A549 (cell line): ENCODE measurements at regions not wholly inside any gene's neighbourhood (a gene's known extent, or its start where the extent isn't known, plus 50 kb on each side); places are given as distances from the start of the nearest gene placed in this dataset.

Experiments
- ATAC-seq, 2 experiments: fragments of 200-7000 bp in 1 of 2; fragments of >200 bp in 1 of 2; cut with Nextera tagmentation in 1 of 2; cut with Tn5 transposase in 1 of 2; 3 replicates each; pipeline versions ENCODE4 v1.8.0 to v1.9.1; 2018 to 2020; ENCODE audit warnings: mild to moderate bottlenecking in 1 of 2, moderate library complexity in 1 of 2
- CTCF ChIA-PET: fragments of 300-600 bp; sonication (Branson Sonifier 250); formaldehyde crosslinking; extraction: SDS; loops from one replicate; lab custom pipeline; 2021; ENCODE audit warnings: antibody characterized with exemption, inconsistent platforms; lab: Yijun Ruan, JAX
- POLR2A ChIA-PET: fragments of 350-600 bp; formaldehyde crosslinking; extraction: SDS; loops from one replicate; lab custom pipeline; 2021; ENCODE audit warnings: antibody characterized with exemption, inconsistent platforms; lab: Yijun Ruan, JAX
- DNase-seq, 2 experiments: peaks; one replicate each; pipeline versions ENCODE4 v3.0.0 to v3.0.0-alpha.2; 2011 to 2016; ENCODE audit warnings: low read depth in 1 of 2, low spot score in 1 of 2
- FAIRE-seq: peaks from 2 replicates; lab custom pipeline; 2011; peaks lifted over from hg19 to GRCh38; lab: Jason Lieb, UNC
- H3K27ac ChIP-seq, 2 experiments: fragments of >200 bp; sonication (Bioruptor Twin); formaldehyde crosslinking; 3 replicates each; pipeline ENCODE4 v1.5.1; 2016 to 2017
- H3K4me1 ChIP-seq: fragments of >200 bp; sonication (Bioruptor Twin); formaldehyde crosslinking; 3 replicates; pipeline ENCODE4 v1.6.1; 2016
- H3K4me2 ChIP-seq: fragments of >200 bp; sonication (Bioruptor Twin); formaldehyde crosslinking; 3 replicates; pipeline ENCODE4 v1.6.1; 2016
- H3K4me3 ChIP-seq: fragments of >200 bp; sonication (Bioruptor Twin); formaldehyde crosslinking; 3 replicates; pipeline ENCODE4 v1.5.1; 2016
- H3K9me3 ChIP-seq: fragments of >200 bp; sonication (Bioruptor Twin); formaldehyde crosslinking; 3 replicates; pipeline ENCODE4 v1.6.1; 2016
- BHLHE40 ChIP-seq: IDR thresholded peaks from 2 replicates; pipeline ENCODE4 v1.6.1; 2012; ENCODE audit warnings: low read depth, low read length, inconsistent platforms
- CBX8 ChIP-seq: fragments of 200-600 bp; sonication (generic); IDR thresholded peaks from 2 replicates; pipeline ENCODE4 v1.6.1; 2016
- CHD4 ChIP-seq: fragments of 200-600 bp; sonication (generic); IDR thresholded peaks from 2 replicates; pipeline ENCODE4 v1.6.1; 2016; ENCODE audit warnings: antibody characterized with exemption, mild to moderate bottlenecking, borderline replicate concordance
- ESRRA ChIP-seq: fragments of 150-350 bp; IDR thresholded peaks from 2 replicates; pipeline ENCODE4 v1.6.1; 2014; ENCODE audit warnings: mild to moderate bottlenecking, low read length, borderline replicate concordance
- FOSL2 ChIP-seq, 2 experiments: fragments of 450-650 bp in 1 of 2; fragments of >200 bp in 1 of 2; sonication (Bioruptor Twin) in 1 of 2; formaldehyde crosslinking; IDR thresholded peaks; 2 replicates each; pipeline versions ENCODE4 v1.5.0 to v1.6.1; 2016 to 2020; ENCODE audit warnings: mild to moderate bottlenecking in 1 of 2, moderate library complexity in 1 of 2
- FOXS1 ChIP-seq: fragments of 250-450 bp; sonication (Bioruptor Pico); IDR thresholded peaks from 2 replicates; pipeline ENCODE4 v1.5.0; 2020; ENCODE audit warnings: mild to moderate bottlenecking, moderate library complexity
- GATA3 ChIP-seq: IDR thresholded peaks from 2 replicates; pipeline ENCODE4 v1.6.1; 2012; ENCODE audit warnings: borderline replicate concordance
- HOXA7 ChIP-seq: fragments of 250-450 bp; sonication (Bioruptor Pico); IDR thresholded peaks from 2 replicates; pipeline ENCODE4 v1.5.0; 2020; ENCODE audit warnings: mild to moderate bottlenecking, moderate library complexity
- JUN ChIP-seq, 2 experiments: fragments of >200 bp; sonication (Bioruptor Twin); formaldehyde crosslinking; IDR thresholded peaks; 2 replicates in 1 of 2; 3 replicates in 1 of 2; pipeline ENCODE4 v1.6.1; 2016 to 2017
- KDM1A ChIP-seq: fragments of 200-600 bp; sonication (generic); IDR thresholded peaks from 2 replicates; pipeline ENCODE4 v1.6.1; 2016; ENCODE audit warnings: low read depth, mild to moderate bottlenecking
- MAZ ChIP-seq: fragments of 150-350 bp; IDR thresholded peaks from 2 replicates; pipeline ENCODE4 v1.6.1; 2014; ENCODE audit warnings: antibody characterized with exemption, low read depth, low read length, borderline replicate concordance
- MYC ChIP-seq: IDR thresholded peaks from 2 replicates; pipeline ENCODE4 v1.6.1; 2012; ENCODE audit warnings: mild to moderate bottlenecking, inconsistent platforms, low read length, improper control_type of control experiment, borderline replicate concordance
- NPAS2 ChIP-seq: fragments of 250-450 bp; sonication (Bioruptor Pico); IDR thresholded peaks from 2 replicates; pipeline ENCODE4 v1.8.0; 2022; ENCODE audit warnings: mild to moderate bottlenecking, moderate library complexity, borderline replicate concordance
- NR3C1 ChIP-seq: fragments of >200 bp; sonication (Bioruptor Twin); formaldehyde crosslinking; IDR thresholded peaks from 3 replicates; pipeline ENCODE4 v1.6.1; 2017
- POLR2AphosphoS2 ChIP-seq: conservative IDR thresholded peaks from 2 replicates; pipeline ENCODE4 v1.6.1; 2012; ENCODE audit warnings: low read length, improper control_type of control experiment, inconsistent platforms
- RAD21 ChIP-seq, 2 experiments: fragments of >200 bp in 1 of 2; sonication (Bioruptor Twin) in 1 of 2; formaldehyde crosslinking in 1 of 2; IDR thresholded peaks in 1 of 2; conservative IDR thresholded peaks in 1 of 2; 2 replicates in 1 of 2; 3 replicates in 1 of 2; pipeline ENCODE4 v1.6.1; 2012 to 2018; ENCODE audit warnings: inconsistent platforms in 1 of 2
- RNF2 ChIP-seq: fragments of 200-600 bp; sonication (generic); IDR thresholded peaks from 2 replicates; pipeline ENCODE4 v1.6.1; 2016; ENCODE audit warnings: low read depth, mild to moderate bottlenecking, antibody characterized with exemption, moderate library complexity, borderline replicate concordance
- SMC3 ChIP-seq: fragments of >200 bp; sonication (Bioruptor Twin); formaldehyde crosslinking; IDR thresholded peaks from 3 replicates; pipeline ENCODE4 v1.6.1; 2018; ENCODE audit warnings: inconsistent platforms
- TFCP2L1 ChIP-seq: fragments of 250-450 bp; sonication (Bioruptor Pico); IDR thresholded peaks from 2 replicates; pipeline ENCODE4 v1.5.0; 2021; ENCODE audit warnings: mild to moderate bottlenecking
- ZC3H11A ChIP-seq: fragments of 450-650 bp; IDR thresholded peaks from 2 replicates; pipeline ENCODE4 v1.6.1; 2014; ENCODE audit warnings: antibody characterized with exemption, mild to moderate bottlenecking
- ZNF302 ChIP-seq: fragments of 250-450 bp; sonication (Bioruptor Pico); IDR thresholded peaks from 2 replicates; pipeline ENCODE4 v1.9.0; 2021; ENCODE audit warnings: inconsistent platforms, mild to moderate bottlenecking, moderate library complexity
- ZSCAN20 ChIP-seq: fragments of 250-450 bp; sonication (Bioruptor Pico); IDR thresholded peaks from 2 replicates; pipeline ENCODE4 v1.8.0; 2022; ENCODE audit warnings: mild to moderate bottlenecking, moderate library complexity
- WGBS: methylation state at CpG from one replicate; pipeline ENCODE4 v1.1.6; 2017; ENCODE audit errors: missing lambda C conversion rate; 5-methylcytosine and 5-hydroxymethylcytosine counted together
- TF ChIP-seq, protein P1 (sequence below): fragments of 450-650 bp; IDR thresholded peaks from 2 replicates; pipeline ENCODE4 v1.6.1; 2014; ENCODE audit warnings: antibody characterized with exemption
- TF ChIP-seq, protein P2 (sequence below): IDR thresholded peaks from 2 replicates; pipeline ENCODE4 v1.6.1; 2012
- TF ChIP-seq, protein P3 (sequence below): IDR thresholded peaks from 2 replicates; pipeline ENCODE4 v1.6.1; 2012
- TF ChIP-seq, protein P4 (sequence below): fragments of >200 bp; sonication (Bioruptor Twin); formaldehyde crosslinking; IDR thresholded peaks from 2 replicates; pipeline ENCODE4 v1.6.1; 2016
- TF ChIP-seq, protein P5 (sequence below): fragments of 250-450 bp; sonication (Bioruptor Pico); IDR thresholded peaks from 2 replicates; pipeline ENCODE4 v1.5.0; 2021; ENCODE audit warnings: mild to moderate bottlenecking, moderate library complexity, borderline replicate concordance
- TF ChIP-seq, protein P6 (sequence below): fragments of >200 bp; sonication (Bioruptor Twin); formaldehyde crosslinking; IDR thresholded peaks from 3 replicates; pipeline ENCODE4 v1.5.1; 2016

DNA sequence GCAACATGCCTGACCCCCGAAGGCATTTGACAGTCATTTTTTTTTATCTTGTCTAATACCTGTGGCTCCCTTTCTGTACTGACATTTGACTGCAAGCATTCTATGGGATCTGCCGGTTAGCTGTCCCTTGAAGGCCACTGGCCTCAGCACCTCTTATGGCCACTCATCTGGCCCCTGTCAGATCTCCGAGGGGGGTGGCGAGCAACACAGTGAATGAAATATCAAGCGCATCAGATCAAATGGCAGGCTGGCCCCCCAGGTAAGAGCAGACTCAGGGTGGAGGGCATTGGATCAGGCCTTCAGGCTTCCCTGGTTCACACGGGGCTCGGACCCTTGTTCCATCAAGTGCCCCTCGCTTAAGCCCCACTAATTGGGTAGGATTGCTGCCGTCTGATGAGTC, 199.6 kb upstream of the MKI67 start:
- TF ChIP-seq TFCP2L1 (no peak), ZC3H11A (no peak), JUN (IDR thresholded peaks at IDR 0.05) (no peak), RAD21 (conservative IDR thresholded peaks at IDR 0.05 in 1 of 2, IDR thresholded peaks at IDR 0.05 in 1 of 2) (no peak), MAZ (no peak), ESRRA (no peak)
- Histone ChIP-seq H3K27ac (no peak overlapping the region), H3K4me2 (no peak overlapping the region), H3K9me3 (peaks cover 4% of the 10 kb centered on the region; the same call in 1 of the 3 replicates), H3K4me3 (no peak overlapping the region), H3K4me1 (no peaks in the 10 kb centered on the region)
- DNase-seq, result no peak
- no peak for ATAC-seq
- 47% methylated on average over 4 of the region's 9 CpGs for WGBS
- ChIA-PET POLR2A (no interaction called here), CTCF (no interaction called here)
- FAIRE-seq, result no peak

DNA sequence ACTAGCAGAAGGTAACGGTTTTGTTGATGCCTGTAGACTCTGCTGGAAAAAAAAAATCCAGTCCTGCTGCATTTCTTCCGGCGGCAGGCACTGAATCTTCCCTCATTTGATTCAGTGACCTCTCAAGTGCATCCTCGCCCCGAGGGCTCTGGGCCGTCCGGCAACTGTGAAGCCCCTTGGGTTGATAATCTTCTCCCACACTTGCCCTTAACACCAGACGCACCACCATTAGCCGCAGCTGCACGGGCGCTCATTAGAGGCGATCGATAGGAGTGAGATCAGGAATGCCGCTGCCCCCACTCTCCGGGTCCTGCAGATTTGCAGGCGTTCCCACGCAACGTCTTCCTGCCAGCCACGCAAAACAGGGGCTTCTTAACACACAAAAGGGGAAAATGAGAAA, 200.0 kb upstream of the MKI67 start:
- Histone ChIP-seq H3K9me3 (peaks cover 4% of the 10 kb centered on the region; the same call in 1 of the 3 replicates), H3K4me1 (no peaks in the 10 kb centered on the region), H3K4me3 (no peak overlapping the region), H3K27ac (no peak overlapping the region), H3K4me2 (no peak overlapping the region)
- ChIA-PET CTCF (no interaction called here), POLR2A (no interaction called here)
- DNase-seq (no peak), ATAC-seq (no peak), FAIRE-seq (no peak)
- TF ChIP-seq NR3C1, result no peak
- TF ChIP-seq, protein P1, sequence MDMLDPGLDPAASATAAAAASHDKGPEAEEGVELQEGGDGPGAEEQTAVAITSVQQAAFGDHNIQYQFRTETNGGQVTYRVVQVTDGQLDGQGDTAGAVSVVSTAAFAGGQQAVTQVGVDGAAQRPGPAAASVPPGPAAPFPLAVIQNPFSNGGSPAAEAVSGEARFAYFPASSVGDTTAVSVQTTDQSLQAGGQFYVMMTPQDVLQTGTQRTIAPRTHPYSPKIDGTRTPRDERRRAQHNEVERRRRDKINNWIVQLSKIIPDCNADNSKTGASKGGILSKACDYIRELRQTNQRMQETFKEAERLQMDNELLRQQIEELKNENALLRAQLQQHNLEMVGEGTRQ, result no peak
- TF ChIP-seq TFCP2L1, result no peak
- TF ChIP-seq, protein P2, sequence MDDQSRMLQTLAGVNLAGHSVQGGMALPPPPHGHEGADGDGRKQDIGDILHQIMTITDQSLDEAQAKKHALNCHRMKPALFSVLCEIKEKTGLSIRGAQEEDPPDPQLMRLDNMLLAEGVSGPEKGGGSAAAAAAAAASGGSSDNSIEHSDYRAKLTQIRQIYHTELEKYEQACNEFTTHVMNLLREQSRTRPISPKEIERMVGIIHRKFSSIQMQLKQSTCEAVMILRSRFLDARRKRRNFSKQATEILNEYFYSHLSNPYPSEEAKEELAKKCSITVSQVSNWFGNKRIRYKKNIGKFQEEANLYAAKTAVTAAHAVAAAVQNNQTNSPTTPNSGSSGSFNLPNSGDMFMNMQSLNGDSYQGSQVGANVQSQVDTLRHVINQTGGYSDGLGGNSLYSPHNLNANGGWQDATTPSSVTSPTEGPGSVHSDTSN, result no peak
- no peak for TF ChIP-seq JUN (IDR thresholded peaks at IDR 0.05)
- TF ChIP-seq, protein P3, sequence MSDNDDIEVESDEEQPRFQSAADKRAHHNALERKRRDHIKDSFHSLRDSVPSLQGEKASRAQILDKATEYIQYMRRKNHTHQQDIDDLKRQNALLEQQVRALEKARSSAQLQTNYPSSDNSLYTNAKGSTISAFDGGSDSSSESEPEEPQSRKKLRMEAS, result no peak
- TF ChIP-seq KDM1A, result no peak
- TF ChIP-seq CHD4, result no peak
- no peak for TF ChIP-seq FOXS1
- no peak for TF ChIP-seq CBX8
- no peak for TF ChIP-seq ZNF302 (CRISPR knock-in tag)
- TF ChIP-seq RNF2, result no peak
- TF ChIP-seq MYC, result no peak
- no peak for TF ChIP-seq GATA3
- WGBS, result 49% methylated on average over 19 of the region's 19 CpGs

DNA sequence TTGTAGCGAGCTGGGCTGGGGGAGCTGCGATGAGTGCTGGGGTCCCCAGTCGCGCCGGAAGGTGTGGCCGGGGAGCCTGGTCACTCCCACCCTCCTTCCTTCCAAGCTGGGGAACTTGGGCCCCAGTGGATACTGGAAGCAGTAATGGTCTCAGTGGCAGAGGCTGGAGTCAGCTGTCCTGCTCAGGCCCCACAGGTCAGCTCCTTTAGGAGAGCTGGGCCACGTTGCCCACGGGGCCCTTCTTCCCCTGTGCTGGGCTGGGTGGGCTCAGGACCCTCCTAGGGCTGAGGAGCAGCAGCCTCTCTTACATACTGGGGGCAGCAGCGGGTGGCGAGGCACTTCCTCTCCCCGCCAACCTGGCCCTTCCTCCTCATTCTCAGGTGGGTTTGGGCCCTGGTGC, 200.6 kb upstream of the MKI67 start:
- H3K9me3 ChIP-seq, result peaks cover 4% of the 10 kb centered on the region; the same call in 1 of the 3 replicates
- ATAC-seq, result no peak
- POLR2A ChIA-PET, result no interaction called here
- DNase-seq, result no peak
- FAIRE-seq, result no peak
- 7% methylated on average over 7 of the region's 11 CpGs for WGBS
- H3K4me3 ChIP-seq, result no peak overlapping the region
- H3K4me2 ChIP-seq, result no peak overlapping the region
- no peaks in the 10 kb centered on the region for H3K4me1 ChIP-seq
- CTCF ChIA-PET, result no interaction called here
- H3K27ac ChIP-seq, result no peak overlapping the region
- TF ChIP-seq FOSL2 (IDR thresholded peaks at IDR 0.05), result no peak
- no peak for TF ChIP-seq FOSL2 (CRISPR knock-in tag; IDR thresholded peaks at IDR 0.05)
- TF ChIP-seq BHLHE40, result no peak
- no peak for TF ChIP-seq CBX8
- no peak for TF ChIP-seq RAD21 (conservative IDR thresholded peaks at IDR 0.05 in 1 of 2, IDR thresholded peaks at IDR 0.05 in 1 of 2)
- no peak for TF ChIP-seq KDM1A
- TF ChIP-seq SMC3, result no peak
- no peak for TF ChIP-seq RNF2
- no peak for TF ChIP-seq MYC
- TF ChIP-seq, protein P4, sequence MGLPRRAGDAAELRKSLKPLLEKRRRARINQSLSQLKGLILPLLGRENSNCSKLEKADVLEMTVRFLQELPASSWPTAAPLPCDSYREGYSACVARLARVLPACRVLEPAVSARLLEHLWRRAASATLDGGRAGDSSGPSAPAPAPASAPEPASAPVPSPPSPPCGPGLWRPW, result no peak
- TF ChIP-seq TFCP2L1, result no peak
- no peak for TF ChIP-seq HOXA7
- TF ChIP-seq NPAS2 (CRISPR knock-in tag), result no peak
- no peak for TF ChIP-seq ZSCAN20
- TF ChIP-seq FOXS1, result no peak
- TF ChIP-seq, protein P5, sequence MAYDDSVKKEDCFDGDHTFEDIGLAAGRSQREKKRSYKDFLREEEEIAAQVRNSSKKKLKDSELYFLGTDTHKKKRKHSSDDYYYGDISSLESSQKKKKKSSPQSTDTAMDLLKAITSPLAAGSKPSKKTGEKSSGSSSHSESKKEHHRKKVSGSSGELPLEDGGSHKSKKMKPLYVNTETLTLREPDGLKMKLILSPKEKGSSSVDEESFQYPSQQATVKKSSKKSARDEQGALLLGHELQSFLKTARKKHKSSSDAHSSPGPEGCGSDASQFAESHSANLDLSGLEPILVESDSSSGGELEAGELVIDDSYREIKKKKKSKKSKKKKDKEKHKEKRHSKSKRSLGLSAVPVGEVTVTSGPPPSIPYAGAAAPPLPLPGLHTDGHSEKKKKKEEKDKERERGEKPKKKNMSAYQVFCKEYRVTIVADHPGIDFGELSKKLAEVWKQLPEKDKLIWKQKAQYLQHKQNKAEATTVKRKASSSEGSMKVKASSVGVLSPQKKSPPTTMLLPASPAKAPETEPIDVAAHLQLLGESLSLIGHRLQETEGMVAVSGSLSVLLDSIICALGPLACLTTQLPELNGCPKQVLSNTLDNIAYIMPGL, result no peak
- no peak for TF ChIP-seq POLR2AphosphoS2
- TF ChIP-seq, protein P6, sequence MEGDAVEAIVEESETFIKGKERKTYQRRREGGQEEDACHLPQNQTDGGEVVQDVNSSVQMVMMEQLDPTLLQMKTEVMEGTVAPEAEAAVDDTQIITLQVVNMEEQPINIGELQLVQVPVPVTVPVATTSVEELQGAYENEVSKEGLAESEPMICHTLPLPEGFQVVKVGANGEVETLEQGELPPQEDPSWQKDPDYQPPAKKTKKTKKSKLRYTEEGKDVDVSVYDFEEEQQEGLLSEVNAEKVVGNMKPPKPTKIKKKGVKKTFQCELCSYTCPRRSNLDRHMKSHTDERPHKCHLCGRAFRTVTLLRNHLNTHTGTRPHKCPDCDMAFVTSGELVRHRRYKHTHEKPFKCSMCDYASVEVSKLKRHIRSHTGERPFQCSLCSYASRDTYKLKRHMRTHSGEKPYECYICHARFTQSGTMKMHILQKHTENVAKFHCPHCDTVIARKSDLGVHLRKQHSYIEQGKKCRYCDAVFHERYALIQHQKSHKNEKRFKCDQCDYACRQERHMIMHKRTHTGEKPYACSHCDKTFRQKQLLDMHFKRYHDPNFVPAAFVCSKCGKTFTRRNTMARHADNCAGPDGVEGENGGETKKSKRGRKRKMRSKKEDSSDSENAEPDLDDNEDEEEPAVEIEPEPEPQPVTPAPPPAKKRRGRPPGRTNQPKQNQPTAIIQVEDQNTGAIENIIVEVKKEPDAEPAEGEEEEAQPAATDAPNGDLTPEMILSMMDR, result no peak
